WERI-Rb-1 (cell line): ENCODE measurements at regions not wholly inside any gene's neighbourhood (a gene's known extent, or its start where the extent isn't known, plus 50 kb on each side); places are given as distances from the start of the nearest gene placed in this dataset.

Experiments
- DNase-seq: peaks from one replicate; pipeline ENCODE4 v3.0.0-alpha.2; 2020
- H3K27ac ChIP-seq: fragments of 250-450 bp; sonication (Bioruptor Pico); 2 replicates; pipeline ENCODE4 v1.5.1; 2020; ENCODE audit warnings: mild to moderate bottlenecking, moderate library complexity
- H3K27me3 ChIP-seq: fragments of 250-450 bp; sonication (Bioruptor Pico); 2 replicates; pipeline ENCODE4 v1.5.1; 2021; ENCODE audit warnings: mild to moderate bottlenecking, low read depth, moderate library complexity; ENCODE audit not compliant: insufficient read depth, severe bottlenecking
- H3K36me3 ChIP-seq: fragments of 250-450 bp; sonication (Bioruptor Pico); 2 replicates; pipeline ENCODE4 v1.5.1; 2020; ENCODE audit warnings: mild to moderate bottlenecking, moderate library complexity
- H3K4me3 ChIP-seq: 2 replicates; pipeline ENCODE4 v1.5.1; 2011; ENCODE audit warnings: low read depth, mild to moderate bottlenecking, control low read depth, low read length
- H3K9me3 ChIP-seq: fragments of 250-450 bp; sonication (Bioruptor Pico); 2 replicates; pipeline ENCODE4 v1.5.1; 2021; ENCODE audit warnings: mild to moderate bottlenecking, moderate library complexity; ENCODE audit not compliant: severe bottlenecking
- CTCF ChIP-seq: IDR thresholded peaks from 2 replicates; pipeline ENCODE4 v1.5.1; 2011; ENCODE audit warnings: low read depth, mild to moderate bottlenecking, control low read depth, inconsistent platforms, low read length

DNA sequence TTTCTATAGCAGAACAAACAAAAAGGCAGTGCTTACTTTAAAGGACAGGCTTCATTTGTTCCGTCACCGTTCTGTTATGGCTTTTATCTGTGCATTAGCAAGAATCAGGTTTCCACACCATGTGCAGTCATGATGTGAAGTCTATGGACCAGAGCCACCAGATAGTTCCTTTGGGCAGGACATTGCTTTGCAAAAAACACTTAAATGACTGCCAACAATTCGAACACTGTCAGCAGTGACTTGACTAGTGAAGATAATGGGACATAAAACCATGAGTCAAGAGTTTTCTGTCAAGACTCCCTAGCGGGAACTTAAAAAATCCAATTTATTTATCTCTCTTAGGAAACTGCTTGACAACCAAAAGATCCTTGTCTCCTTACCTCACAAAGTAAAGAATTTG, 80.3 kb downstream of the NKX2-1 start:
- Histone ChIP-seq H3K27ac (no peak overlapping the region), H3K9me3 (no peaks in the 10 kb centered on the region), H3K36me3 (no peaks in the 10 kb centered on the region), H3K27me3 (peaks cover 93% of the 10 kb centered on the region), H3K4me3 (no peak overlapping the region)
- TF ChIP-seq CTCF: no peak
- DNase-seq: no peak

GRCh38 chr14:36438883-36439282, 81.1 kb downstream of the NKX2-1 start:
- Histone ChIP-seq H3K27ac (no peak overlapping the region), H3K36me3 (no peaks in the 10 kb centered on the region), H3K4me3 (no peak overlapping the region), H3K9me3 (no peaks in the 10 kb centered on the region), H3K27me3 (peaks cover 92% of the 10 kb centered on the region)
- no peak for TF ChIP-seq CTCF
- no peak for DNase-seq

DNA sequence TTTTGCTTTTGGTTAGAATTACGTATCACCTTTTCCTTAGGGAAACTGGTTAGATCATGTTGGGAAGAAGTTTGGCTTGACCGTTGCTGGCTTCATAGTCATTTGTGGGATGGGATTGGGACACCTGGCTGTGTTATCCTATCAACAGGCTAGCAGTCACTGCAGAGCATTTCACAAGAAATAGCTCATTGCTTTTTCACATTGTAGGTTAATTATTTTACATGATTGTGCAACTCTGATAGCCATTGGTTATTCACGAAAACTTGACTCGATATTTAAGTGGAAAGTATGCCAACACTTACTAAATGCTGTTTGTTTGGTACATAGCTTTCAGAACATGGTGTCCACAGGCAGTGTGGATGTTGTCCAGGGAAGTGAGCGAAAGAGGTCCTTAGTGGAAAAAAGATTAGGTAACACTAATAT, 89.4 kb downstream of the NKX2-1 start:
- Histone ChIP-seq H3K27ac (no peak overlapping the region), H3K4me3 (no peak overlapping the region), H3K27me3 (peaks cover 59% of the 10 kb centered on the region), H3K9me3 (no peaks in the 10 kb centered on the region), H3K36me3 (no peaks in the 10 kb centered on the region)
- TF ChIP-seq CTCF: no peak
- DNase-seq: no peak

GRCh38 chr14:36430169-36430568, 89.9 kb downstream of the NKX2-1 start:
- H3K9me3 ChIP-seq: no peaks in the 10 kb centered on the region
- no peak overlapping the region for H3K27ac ChIP-seq
- no peak overlapping the region for H3K4me3 ChIP-seq
- no peak for TF ChIP-seq CTCF
- H3K36me3 ChIP-seq: no peaks in the 10 kb centered on the region
- peaks cover 57% of the 10 kb centered on the region for H3K27me3 ChIP-seq
- no peak for DNase-seq

DNA sequence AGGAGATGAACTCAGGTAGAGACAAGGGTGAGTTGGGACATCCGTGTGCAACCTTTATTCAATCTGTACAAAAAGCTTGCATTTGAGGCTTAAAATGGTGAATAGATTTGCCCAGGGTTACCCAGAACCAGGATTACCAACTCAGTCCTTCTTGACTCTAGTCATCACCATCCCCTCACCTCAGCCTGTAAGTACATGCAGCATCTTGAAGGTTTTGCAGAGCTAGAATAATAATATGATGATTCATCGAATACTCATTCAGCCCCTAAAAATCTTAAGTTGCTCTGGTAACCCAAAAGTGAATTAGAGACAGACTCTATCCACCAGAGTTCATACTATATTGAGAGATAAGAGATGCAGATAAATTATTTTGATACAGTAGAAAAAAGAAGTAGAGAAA, 90.3 kb downstream of the NKX2-1 start:
- no peak for TF ChIP-seq CTCF
- no peak for DNase-seq
- H3K36me3 ChIP-seq: no peaks in the 10 kb centered on the region
- H3K4me3 ChIP-seq: no peak overlapping the region
- H3K27ac ChIP-seq: no peak overlapping the region
- peaks cover 58% of the 10 kb centered on the region for H3K27me3 ChIP-seq
- no peaks in the 10 kb centered on the region for H3K9me3 ChIP-seq

DNA sequence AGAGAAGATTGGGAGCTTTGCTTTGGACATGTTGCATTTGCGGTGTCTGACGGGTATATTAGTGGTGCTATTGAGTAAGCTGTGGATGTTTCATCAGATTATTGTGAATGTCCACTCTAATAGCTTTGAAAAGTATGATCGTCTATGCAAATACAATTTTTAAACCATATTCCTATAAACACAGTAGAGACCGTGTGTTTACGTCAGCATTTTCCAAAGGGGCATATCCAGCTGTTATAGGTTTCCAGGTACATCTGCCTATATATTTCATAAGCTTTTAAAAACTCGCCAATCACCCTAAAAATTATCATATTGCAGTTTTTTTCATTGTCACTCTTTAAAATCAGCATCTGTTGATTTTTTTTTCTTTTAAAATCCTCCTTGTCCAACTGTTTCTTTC, 91.7 kb downstream of the NKX2-1 start:
- TF ChIP-seq CTCF: no peak
- no peak overlapping the region for H3K4me3 ChIP-seq
- no peaks in the 10 kb centered on the region for H3K36me3 ChIP-seq
- H3K27me3 ChIP-seq: peaks cover 53% of the 10 kb centered on the region
- H3K9me3 ChIP-seq: no peaks in the 10 kb centered on the region
- H3K27ac ChIP-seq: no peak overlapping the region
- DNase-seq: no peak
